ENCODE measurements at regions not wholly inside any gene's neighbourhood (a gene's known extent, or its start where the extent isn't known, plus 50 kb on each side); places are given as distances from the start of the nearest gene placed in this dataset.

DNA sequence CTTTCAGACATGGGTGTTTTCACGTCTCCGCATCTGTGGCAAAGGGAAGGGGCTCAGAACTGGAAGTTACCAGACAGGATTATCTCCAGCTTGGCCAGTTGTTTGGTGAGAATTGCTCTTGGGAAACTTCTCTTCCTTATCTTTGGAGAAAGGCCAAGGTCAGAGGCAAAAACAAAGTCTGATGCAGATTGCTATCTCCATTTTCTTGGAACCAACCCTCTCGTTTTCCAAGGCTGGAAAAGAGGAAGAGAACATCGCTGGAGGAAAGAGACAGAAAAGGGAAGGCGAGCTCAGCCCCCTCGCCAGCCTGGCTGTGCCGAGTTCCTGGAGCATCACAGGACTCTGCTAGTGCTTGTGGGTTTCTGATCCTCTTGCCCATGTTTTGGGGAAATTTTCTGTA lies 396.8 kb upstream of the SHH start:
- H3K9ac ChIP-seq (replicated peaks; ENCODE audit: extremely low read depth, insufficient read depth, low read length), result no peak overlapping the region
- TF ChIP-seq MAX (IDR thresholded peaks at IDR 0.05; ENCODE audit: insufficient read depth, insufficient read length), result no peak
- TF ChIP-seq FOS (IDR thresholded peaks at IDR 0.05; ENCODE audit: borderline replicate concordance, insufficient read depth, low read length), result no peak
- no peak for TF ChIP-seq JUN (IDR thresholded peaks at IDR 0.05; ENCODE audit: borderline replicate concordance, insufficient read depth, insufficient read length, low read depth)
- no peak for TF ChIP-seq MYC (IDR thresholded peaks at IDR 0.05; ENCODE audit: low read depth, low read length)
- TF ChIP-seq POLR2A (IDR thresholded peaks at IDR 0.05; ENCODE audit: low read depth, low read length), result no peak
- TF ChIP-seq CTCF (IDR thresholded peaks at IDR 0.05; ENCODE audit: extremely low read depth in 1 of 2, insufficient read depth in 1 of 2, low read depth in 1 of 2, low read length in 2 of 2), result no peak
- no peak for TF ChIP-seq POLR2AphosphoS5 (IDR thresholded peaks at IDR 0.05; ENCODE audit: insufficient read depth, low read depth, low read length)
- no peak for TF ChIP-seq GATA2 (IDR thresholded peaks at IDR 0.05; ENCODE audit: insufficient read depth, insufficient read length, low read depth, low read length)
- no peak for TF ChIP-seq EZH2 (IDR thresholded peaks at IDR 0.05; ENCODE audit: borderline replicate concordance, low read depth, low read length, severe bottlenecking)
- DNase-seq (ENCODE audit: low read depth, low spot score) (no peak), FAIRE-seq (no peak)
- dilution Hi-C loops (cut with MboI; ENCODE audit: extremely low pct_ligation_motif_present, low sequenced_read_pairs), result no loop called here
- no peak overlapping the region for H3K4me3 ChIP-seq (replicated peaks in 1 of 3; ENCODE audit: insufficient read depth in 1 of 3, low read depth in 1 of 3, low read length in 3 of 3)
- no peaks in the 10 kb centered on the region for H3K4me1 ChIP-seq (ENCODE audit: control insufficient read depth, extremely low read depth, insufficient read depth, low read length)
- no peaks in the 10 kb centered on the region for H3K27me3 ChIP-seq (ENCODE audit: control insufficient read depth in 2 of 2, insufficient read depth in 2 of 2, low read length in 2 of 2)
- H4K20me1 ChIP-seq (replicated peaks; ENCODE audit: control insufficient read depth, extremely low read depth, insufficient read depth, low read length), result no peaks in the 10 kb centered on the region
- ChIA-PET CTCF (no interaction called here), POLR2A (no interaction called here)
- H2AFZ ChIP-seq (ENCODE audit: low read depth, low read length), result no peak overlapping the region
- no peaks in the 10 kb centered on the region for H3K9me3 ChIP-seq (replicated peaks; ENCODE audit: control insufficient read depth, insufficient read depth, low read length)
- H3K79me2 ChIP-seq (ENCODE audit: control insufficient read depth, insufficient read depth, low read length), result no peaks in the 10 kb centered on the region
- H3K36me3 ChIP-seq (ENCODE audit: control insufficient read depth in 2 of 2, extremely low read depth in 1 of 2, insufficient read depth in 2 of 2, low read length in 2 of 2), result no peaks in the 10 kb centered on the region
- no peak overlapping the region for H3K4me2 ChIP-seq (ENCODE audit: insufficient read depth, low read length)
- BruUV-seq (replicated peaks), result no TSS peak
- intact Hi-C loops (cut with micrococcal nuclease), result no loop called here
- no peaks in the 10 kb centered on the region for H3K9me1 ChIP-seq (replicated peaks; ENCODE audit: control insufficient read depth, extremely low read depth, insufficient read depth, low read length)
- H3K27ac ChIP-seq (ENCODE audit: insufficient read depth, low read depth, low read length), result no peak overlapping the region
